PC-9 (cell line): ENCODE measurements at regions not wholly inside any gene's neighbourhood (a gene's known extent, or its start where the extent isn't known, plus 50 kb on each side); places are given as distances from the start of the nearest gene placed in this dataset.

ENCODE experiments used
- BruUV-seq: library from RNA; stranded (reverse); fragments of 400-500 nt; replicated peaks from 2 replicates; lab custom pipeline; 2021; lab: Mats Ljungman, UMichigan
- CTCF ChIA-PET: fragments of 300-600 bp; sonication (Branson Sonifier 250); formaldehyde crosslinking; loops from one replicate; lab custom pipeline; 2022; ENCODE audit warnings: antibody characterized with exemption; lab: Charles Lee
- POLR2A ChIA-PET: fragments of 300-600 bp; sonication (Branson Sonifier 250); formaldehyde crosslinking; loops from one replicate; lab custom pipeline; 2022; ENCODE audit warnings: antibody characterized with exemption; ENCODE audit not compliant: unreplicated experiment; lab: Charles Lee
- DNase-seq, 2 experiments: peaks; one replicate each; pipeline versions ENCODE4 v3.0.0 to v3.0.0-alpha.2; 2015 to 2022; ENCODE audit warnings: mixed read lengths in 1 of 2
- H2AFZ ChIP-seq: fragments of 200-600 bp; sonication (generic); 2 replicates; pipeline ENCODE4 v1.8.1; 2017; ENCODE audit warnings: antibody characterized with exemption
- H3F3A ChIP-seq: fragments of 200-600 bp; sonication (generic); 2 replicates; pipeline ENCODE4 v1.8.1; 2017; ENCODE audit warnings: antibody characterized with exemption, mild to moderate bottlenecking, low read depth; ENCODE audit not compliant: insufficient read depth
- H3K27ac ChIP-seq: fragments of 200-600 bp; sonication (generic); 2 replicates; pipeline ENCODE4 v1.6.1; 2016; ENCODE audit warnings: mixed run types
- H3K27me3 ChIP-seq: fragments of 200-600 bp; sonication (generic); 2 replicates; pipeline ENCODE4 v1.6.1; 2016; ENCODE audit warnings: low read depth, mixed run types; ENCODE audit not compliant: insufficient read depth
- H3K36me3 ChIP-seq: fragments of 200-600 bp; sonication (generic); 2 replicates; pipeline ENCODE4 v1.6.1; 2016; ENCODE audit warnings: low read depth, mixed run types
- H3K4me1 ChIP-seq: fragments of 200-600 bp; sonication (generic); replicated peaks from 2 replicates; pipeline ENCODE4 v1.6.1; 2016; ENCODE audit warnings: mixed run types; ENCODE audit not compliant: insufficient read depth
- H3K4me2 ChIP-seq: fragments of 200-600 bp; sonication (generic); 2 replicates; pipeline ENCODE4 v1.6.1; 2017; ENCODE audit warnings: mixed run types
- H3K4me3 ChIP-seq: fragments of 200-600 bp; sonication (generic); 2 replicates; pipeline ENCODE4 v1.6.1; 2016; ENCODE audit warnings: mixed run types
- H3K79me2 ChIP-seq: fragments of 200-600 bp; sonication (generic); 2 replicates; pipeline ENCODE4 v1.6.1; 2017; ENCODE audit warnings: low read depth, mixed run types
- H3K9me2 ChIP-seq: fragments of 200-600 bp; sonication (generic); 2 replicates; pipeline ENCODE4 v1.8.1; 2017; ENCODE audit warnings: mild to moderate bottlenecking; ENCODE audit not compliant: insufficient read depth
- H3K9me3 ChIP-seq: fragments of 200-600 bp; sonication (generic); 2 replicates; pipeline ENCODE4 v1.8.1; 2016; ENCODE audit warnings: low read depth; ENCODE audit not compliant: insufficient read depth
- H4K20me1 ChIP-seq: fragments of 200-600 bp; sonication (generic); 2 replicates; pipeline ENCODE4 v1.8.1; 2017; ENCODE audit not compliant: insufficient read depth
- EZH2 ChIP-seq: fragments of 200-600 bp; sonication (generic); IDR thresholded peaks from 2 replicates; pipeline ENCODE4 v1.8.0; 2017; ENCODE audit warnings: antibody characterized with exemption, low read depth
- intact Hi-C: fragments of 100-400 bp; cut with micrococcal nuclease; formaldehyde crosslinking; loops from one replicate; pipeline ENCODE4 v1.10.0; 2022; ENCODE audit not compliant: unreplicated experiment
- TF ChIP-seq, protein P1 (sequence below): fragments of 200-600 bp; sonication (generic); conservative IDR thresholded peaks from 2 replicates; pipeline ENCODE4 v1.6.1; 2017; ENCODE audit warnings: mixed run types, antibody characterized with exemption, mild to moderate bottlenecking, moderate library complexity

DNA sequence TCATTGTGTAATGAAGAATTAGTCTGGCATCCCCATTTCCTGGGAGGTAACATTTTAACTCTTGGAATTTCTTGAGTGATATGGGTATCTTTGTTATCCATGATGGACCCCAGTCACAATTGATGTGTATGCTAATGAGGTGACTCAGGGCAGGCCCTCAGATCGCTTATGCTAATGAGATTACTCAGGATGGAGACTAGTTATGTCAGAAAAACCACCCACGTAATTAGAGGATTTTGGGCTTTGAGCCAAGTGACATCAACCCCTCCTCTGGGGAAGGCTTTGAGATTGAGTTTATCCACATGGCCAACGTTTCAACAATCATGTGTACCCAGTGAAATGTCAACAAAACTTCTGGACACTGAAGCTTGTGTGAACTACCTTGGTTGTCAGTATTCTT is 772.7 kb downstream of the STPG2 start:
- TF ChIP-seq EZH2, result no peak
- TF ChIP-seq, protein P1, sequence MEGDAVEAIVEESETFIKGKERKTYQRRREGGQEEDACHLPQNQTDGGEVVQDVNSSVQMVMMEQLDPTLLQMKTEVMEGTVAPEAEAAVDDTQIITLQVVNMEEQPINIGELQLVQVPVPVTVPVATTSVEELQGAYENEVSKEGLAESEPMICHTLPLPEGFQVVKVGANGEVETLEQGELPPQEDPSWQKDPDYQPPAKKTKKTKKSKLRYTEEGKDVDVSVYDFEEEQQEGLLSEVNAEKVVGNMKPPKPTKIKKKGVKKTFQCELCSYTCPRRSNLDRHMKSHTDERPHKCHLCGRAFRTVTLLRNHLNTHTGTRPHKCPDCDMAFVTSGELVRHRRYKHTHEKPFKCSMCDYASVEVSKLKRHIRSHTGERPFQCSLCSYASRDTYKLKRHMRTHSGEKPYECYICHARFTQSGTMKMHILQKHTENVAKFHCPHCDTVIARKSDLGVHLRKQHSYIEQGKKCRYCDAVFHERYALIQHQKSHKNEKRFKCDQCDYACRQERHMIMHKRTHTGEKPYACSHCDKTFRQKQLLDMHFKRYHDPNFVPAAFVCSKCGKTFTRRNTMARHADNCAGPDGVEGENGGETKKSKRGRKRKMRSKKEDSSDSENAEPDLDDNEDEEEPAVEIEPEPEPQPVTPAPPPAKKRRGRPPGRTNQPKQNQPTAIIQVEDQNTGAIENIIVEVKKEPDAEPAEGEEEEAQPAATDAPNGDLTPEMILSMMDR, result no peak
- no peak overlapping the region for H3K27ac ChIP-seq
- CTCF ChIA-PET, result no interaction called here

GRCh38 chr4:97374526-97374925 is 768.8 kb downstream of the STPG2 start:
- H3K9me3 ChIP-seq, result no peaks in the 10 kb centered on the region
- DNase-seq, result no peak
- intact Hi-C loops, result no loop called here
- no peaks in the 10 kb centered on the region for H3K9me2 ChIP-seq
- TF ChIP-seq, protein P1, result no peak
- no peak for TF ChIP-seq EZH2
- no peaks in the 10 kb centered on the region for H3K79me2 ChIP-seq
- H3K27me3 ChIP-seq, result no peaks in the 10 kb centered on the region
- no peaks in the 10 kb centered on the region for H3F3A ChIP-seq
- ChIA-PET POLR2A (interaction anchor here (0.6 kb wide), 1 partner anchor 483 kb away, joined by 16 read pairs; no protein-coding TSS in a partner anchor), CTCF (no interaction called here)
- H3K4me3 ChIP-seq, result no peak overlapping the region
- no peaks in the 10 kb centered on the region for H3K36me3 ChIP-seq
- no peaks in the 10 kb centered on the region for H3K4me1 ChIP-seq
- no peak overlapping the region for H3K27ac ChIP-seq
- no peak overlapping the region for H3K4me2 ChIP-seq
- H2AFZ ChIP-seq, result no peak overlapping the region
- no TSS peak for BruUV-seq
- H4K20me1 ChIP-seq, result no peaks in the 10 kb centered on the region

More for the DNA sequence above, 772.7 kb downstream of the STPG2 start:
- Histone ChIP-seq H4K20me1 (no peaks in the 10 kb centered on the region), H3K36me3 (no peaks in the 10 kb centered on the region), H3K9me3 (no peaks in the 10 kb centered on the region), H3K9me2 (no peaks in the 10 kb centered on the region), H3K4me3 (no peak overlapping the region), H3K79me2 (no peaks in the 10 kb centered on the region), H3F3A (no peaks in the 10 kb centered on the region), H2AFZ (no peak overlapping the region), H3K27me3 (no peaks in the 10 kb centered on the region), H3K4me2 (no peak overlapping the region), H3K4me1 (no peaks in the 10 kb centered on the region)
- no TSS peak for BruUV-seq
- intact Hi-C loops, result no loop called here
- POLR2A ChIA-PET, result no interaction called here
- DNase-seq, result no peak

GRCh38 chr4:97386969-97387368 is 756.3 kb downstream of the STPG2 start:
- no peak overlapping the region for H2AFZ ChIP-seq
- ChIA-PET CTCF (no interaction called here), POLR2A (no interaction called here)
- no TSS peak for BruUV-seq
- intact Hi-C loops, result no loop called here
- no peaks in the 10 kb centered on the region for H3K79me2 ChIP-seq
- no peak overlapping the region for H3K4me3 ChIP-seq
- H3K36me3 ChIP-seq, result no peaks in the 10 kb centered on the region
- no peaks in the 10 kb centered on the region for H3K9me3 ChIP-seq
- no peak overlapping the region for H3K4me2 ChIP-seq
- no peaks in the 10 kb centered on the region for H3F3A ChIP-seq
- no peaks in the 10 kb centered on the region for H3K27me3 ChIP-seq
- H3K9me2 ChIP-seq, result no peaks in the 10 kb centered on the region
- no peak overlapping the region for H3K27ac ChIP-seq
- DNase-seq, result no peak
- H4K20me1 ChIP-seq, result no peaks in the 10 kb centered on the region
- H3K4me1 ChIP-seq, result no peaks in the 10 kb centered on the region
- TF ChIP-seq EZH2, result no peak
- TF ChIP-seq, protein P1, result no peak
